HL-60 (cell line): ENCODE measurements at regions not wholly inside any gene's neighbourhood (a gene's known extent, or its start where the extent isn't known, plus 50 kb on each side); places are given as distances from the start of the nearest gene placed in this dataset.

ENCODE experiments used
- CTCF ChIP-seq: IDR thresholded peaks from one replicate; pipeline ENCODE4 v1.5.1; 2011; ENCODE audit warnings: low read length, control low read depth, inconsistent platforms; ENCODE audit not compliant: insufficient read depth
- GABPA ChIP-seq: IDR thresholded peaks from 2 replicates; pipeline ENCODE4 v1.6.1; 2012; ENCODE audit warnings: low read depth
- POLR2AphosphoS5 ChIP-seq: IDR thresholded peaks from 2 replicates; pipeline ENCODE4 v1.6.1; 2012; ENCODE audit warnings: low read depth
- REST ChIP-seq: IDR thresholded peaks from 2 replicates; pipeline ENCODE4 v1.6.1; 2012; ENCODE audit warnings: low read depth; ENCODE audit not compliant: insufficient replicate concordance

GRCh38 chr10:58091886-58092285 lies 175.8 kb downstream of the IPMK start:
- TF ChIP-seq CTCF, result no peak
- no peak for TF ChIP-seq POLR2AphosphoS5
- TF ChIP-seq GABPA, result no peak
- no peak for TF ChIP-seq REST
